22Rv1 (cell line): ENCODE measurements at regions not wholly inside any gene's neighbourhood (a gene's known extent, or its start where the extent isn't known, plus 50 kb on each side); places are given as distances from the start of the nearest gene placed in this dataset.

Source experiments
- CTCF ChIP-seq: fragments of 450-650 bp; IDR thresholded peaks from 2 replicates; pipeline ENCODE4 v1.5.1; 2017; ENCODE audit warnings: mild to moderate bottlenecking
- ZFX ChIP-seq: fragments of 450-650 bp; IDR thresholded peaks from 2 replicates; pipeline ENCODE4 v1.6.1; 2017; ENCODE audit warnings: antibody characterized with exemption, borderline replicate concordance

GRCh38 chr15:39099524-39099923, 481.4 kb upstream of the THBS1 start:
- no peak for TF ChIP-seq CTCF
- no peak for TF ChIP-seq ZFX
